MM.1S (cell line): ENCODE measurements at regions not wholly inside any gene's neighbourhood (a gene's known extent, or its start where the extent isn't known, plus 50 kb on each side); places are given as distances from the start of the nearest gene placed in this dataset.

Source experiments
- DNase-seq: peaks from one replicate; pipeline ENCODE4 v3.0.0-alpha.2; 2015
- H2AFZ ChIP-seq: fragments of 300-600 bp; sonication (generic); 2 replicates; pipeline ENCODE4 v1.6.0; 2016; ENCODE audit warnings: antibody characterized with exemption, low read length
- H3F3A ChIP-seq: fragments of 300-600 bp; sonication (generic); 2 replicates; pipeline ENCODE4 v1.6.1; 2016; ENCODE audit warnings: mild to moderate bottlenecking, antibody characterized with exemption, low read length, moderate library complexity, mixed read lengths; ENCODE audit not compliant: insufficient read depth
- H3K27ac ChIP-seq: fragments of 300-600 bp; sonication (generic); 2 replicates; pipeline ENCODE4 v1.5.1; 2016; ENCODE audit warnings: mild to moderate bottlenecking, low read length
- H3K27me3 ChIP-seq: fragments of 300-600 bp; sonication (generic); replicated peaks from 2 replicates; pipeline ENCODE4 v1.6.0; 2016; ENCODE audit warnings: low read length; ENCODE audit not compliant: insufficient read depth
- H3K36me3 ChIP-seq: fragments of 300-600 bp; sonication (generic); replicated peaks from 2 replicates; pipeline ENCODE4 v1.6.1; 2016; ENCODE audit warnings: mild to moderate bottlenecking, low read length, mixed read lengths; ENCODE audit not compliant: insufficient read depth
- H3K4me1 ChIP-seq: fragments of 300-600 bp; sonication (generic); 2 replicates; pipeline ENCODE4 v1.6.1; 2016; ENCODE audit warnings: low read length, mixed read lengths
- H3K4me2 ChIP-seq: fragments of 300-600 bp; sonication (generic); 2 replicates; pipeline ENCODE4 v1.6.0; 2016; ENCODE audit warnings: low read depth, low read length
- H3K4me3 ChIP-seq: fragments of 300-600 bp; sonication (generic); 2 replicates; pipeline ENCODE4 v1.5.1; 2016; ENCODE audit warnings: low read length, mixed read lengths
- H3K79me2 ChIP-seq: fragments of 300-600 bp; sonication (generic); 2 replicates; pipeline ENCODE4 v1.6.1; 2016; ENCODE audit warnings: mixed run types, low read length, mixed read lengths
- H3K9ac ChIP-seq: fragments of 300-600 bp; sonication (generic); 2 replicates; pipeline ENCODE4 v1.6.1; 2016; ENCODE audit warnings: low read length, mixed read lengths
- H3K9me2 ChIP-seq: fragments of 300-600 bp; sonication (generic); replicated peaks from 2 replicates; pipeline ENCODE4 v1.6.1; 2016; ENCODE audit warnings: mild to moderate bottlenecking, low read length, mixed read lengths; ENCODE audit not compliant: insufficient read depth
- H3K9me3 ChIP-seq: fragments of 300-600 bp; sonication (generic); replicated peaks from 2 replicates; pipeline ENCODE4 v1.6.1; 2016; ENCODE audit warnings: mild to moderate bottlenecking, low read length, mixed read lengths; ENCODE audit not compliant: insufficient read depth
- H4K20me1 ChIP-seq: fragments of 300-600 bp; sonication (generic); 2 replicates; pipeline ENCODE4 v1.6.1; 2016; ENCODE audit warnings: mild to moderate bottlenecking, low read length, moderate library complexity, mixed read lengths; ENCODE audit not compliant: insufficient read depth
- EZH2 ChIP-seq: fragments of 300-600 bp; sonication (generic); optimal IDR thresholded peaks from 2 replicates; pipeline ENCODE3; 2017; ENCODE audit warnings: low read depth, mild to moderate bottlenecking, antibody characterized with exemption, low read length, mixed read lengths
- EZH2phosphoT487 ChIP-seq: fragments of 300-600 bp; sonication (generic); IDR thresholded peaks from 2 replicates; pipeline ENCODE4 v1.6.1; 2018; ENCODE audit warnings: antibody characterized with exemption, low read length
- TF ChIP-seq, protein P1 (sequence below): fragments of 300-600 bp; sonication (generic); IDR thresholded peaks from 2 replicates; pipeline ENCODE4 v1.5.1; 2016; ENCODE audit warnings: antibody characterized with exemption, low read length, mixed read lengths

DNA sequence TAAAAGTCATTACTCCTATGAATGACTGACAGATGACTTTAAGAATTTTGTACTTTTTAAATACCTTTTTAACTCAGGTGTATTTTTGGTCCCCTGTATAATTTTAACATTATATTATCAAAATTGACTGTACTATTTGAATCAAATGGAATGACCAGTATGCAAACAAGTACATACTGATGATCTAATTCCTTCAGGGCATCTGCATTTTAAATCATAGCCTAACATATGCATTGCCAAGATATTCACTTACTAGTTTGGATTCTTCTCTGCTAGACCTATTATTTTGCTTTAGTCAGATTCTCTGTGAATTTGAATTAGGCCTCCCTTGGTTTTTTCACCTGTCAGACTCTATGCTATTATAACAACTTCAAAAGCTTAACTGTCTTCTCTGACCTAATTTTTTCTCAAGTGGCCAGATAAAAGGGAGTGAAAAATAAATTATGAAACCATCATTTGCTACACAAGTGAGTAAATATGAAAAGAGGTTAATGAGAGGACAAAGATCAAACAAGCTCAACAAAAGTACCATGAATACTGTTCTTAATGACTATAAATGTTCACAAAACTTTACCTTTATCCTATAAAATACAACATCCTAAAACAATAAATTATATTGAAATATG lies 1505.2 kb upstream of the CDH9 start:
- no peaks in the 10 kb centered on the region for H3K9me3 ChIP-seq
- no peak overlapping the region for H3K4me3 ChIP-seq
- no peak overlapping the region for H2AFZ ChIP-seq
- no peaks in the 10 kb centered on the region for H3K79me2 ChIP-seq
- H4K20me1 ChIP-seq: no peaks in the 10 kb centered on the region
- no peaks in the 10 kb centered on the region for H3F3A ChIP-seq
- no peaks in the 10 kb centered on the region for H3K9me2 ChIP-seq
- H3K4me1 ChIP-seq: no peaks in the 10 kb centered on the region
- H3K36me3 ChIP-seq: no peaks in the 10 kb centered on the region
- H3K9ac ChIP-seq: no peak overlapping the region
- H3K27ac ChIP-seq: no peak overlapping the region
- no peaks in the 10 kb centered on the region for H3K27me3 ChIP-seq
- no peak for DNase-seq
- TF ChIP-seq, protein P1, sequence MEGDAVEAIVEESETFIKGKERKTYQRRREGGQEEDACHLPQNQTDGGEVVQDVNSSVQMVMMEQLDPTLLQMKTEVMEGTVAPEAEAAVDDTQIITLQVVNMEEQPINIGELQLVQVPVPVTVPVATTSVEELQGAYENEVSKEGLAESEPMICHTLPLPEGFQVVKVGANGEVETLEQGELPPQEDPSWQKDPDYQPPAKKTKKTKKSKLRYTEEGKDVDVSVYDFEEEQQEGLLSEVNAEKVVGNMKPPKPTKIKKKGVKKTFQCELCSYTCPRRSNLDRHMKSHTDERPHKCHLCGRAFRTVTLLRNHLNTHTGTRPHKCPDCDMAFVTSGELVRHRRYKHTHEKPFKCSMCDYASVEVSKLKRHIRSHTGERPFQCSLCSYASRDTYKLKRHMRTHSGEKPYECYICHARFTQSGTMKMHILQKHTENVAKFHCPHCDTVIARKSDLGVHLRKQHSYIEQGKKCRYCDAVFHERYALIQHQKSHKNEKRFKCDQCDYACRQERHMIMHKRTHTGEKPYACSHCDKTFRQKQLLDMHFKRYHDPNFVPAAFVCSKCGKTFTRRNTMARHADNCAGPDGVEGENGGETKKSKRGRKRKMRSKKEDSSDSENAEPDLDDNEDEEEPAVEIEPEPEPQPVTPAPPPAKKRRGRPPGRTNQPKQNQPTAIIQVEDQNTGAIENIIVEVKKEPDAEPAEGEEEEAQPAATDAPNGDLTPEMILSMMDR: no peak
- TF ChIP-seq EZH2 (no peak), EZH2phosphoT487 (no peak)
- no peak overlapping the region for H3K4me2 ChIP-seq

DNA sequence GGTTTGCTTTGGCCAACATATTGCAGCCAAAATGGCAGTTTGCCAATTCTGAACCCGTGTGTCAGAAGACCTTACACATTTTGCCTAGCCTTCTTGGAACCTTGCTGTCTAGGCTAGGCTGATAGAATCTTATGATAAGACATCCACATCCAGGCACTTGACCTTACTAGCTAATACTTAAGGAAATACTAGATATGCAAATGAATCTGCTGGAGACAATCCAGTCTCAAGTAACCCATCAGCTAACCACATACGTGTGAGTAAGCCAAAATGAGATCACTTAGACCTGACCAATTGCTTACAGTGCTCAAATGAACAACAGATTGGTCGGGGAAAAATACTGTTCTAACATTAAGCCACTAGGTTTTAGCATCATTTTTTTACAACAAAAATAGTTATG lies 1504.6 kb upstream of the CDH9 start:
- Histone ChIP-seq H3K9ac (no peak overlapping the region), H3K4me2 (no peak overlapping the region), H3K36me3 (no peaks in the 10 kb centered on the region), H2AFZ (no peak overlapping the region), H3K27ac (no peak overlapping the region), H3F3A (no peaks in the 10 kb centered on the region), H3K79me2 (no peaks in the 10 kb centered on the region), H3K9me2 (no peaks in the 10 kb centered on the region), H3K4me1 (no peaks in the 10 kb centered on the region), H3K4me3 (no peak overlapping the region), H3K27me3 (no peaks in the 10 kb centered on the region), H3K9me3 (no peaks in the 10 kb centered on the region), H4K20me1 (no peaks in the 10 kb centered on the region)
- no peak for DNase-seq
- no peak for TF ChIP-seq EZH2
- TF ChIP-seq, protein P1: no peak
- no peak for TF ChIP-seq EZH2phosphoT487

DNA sequence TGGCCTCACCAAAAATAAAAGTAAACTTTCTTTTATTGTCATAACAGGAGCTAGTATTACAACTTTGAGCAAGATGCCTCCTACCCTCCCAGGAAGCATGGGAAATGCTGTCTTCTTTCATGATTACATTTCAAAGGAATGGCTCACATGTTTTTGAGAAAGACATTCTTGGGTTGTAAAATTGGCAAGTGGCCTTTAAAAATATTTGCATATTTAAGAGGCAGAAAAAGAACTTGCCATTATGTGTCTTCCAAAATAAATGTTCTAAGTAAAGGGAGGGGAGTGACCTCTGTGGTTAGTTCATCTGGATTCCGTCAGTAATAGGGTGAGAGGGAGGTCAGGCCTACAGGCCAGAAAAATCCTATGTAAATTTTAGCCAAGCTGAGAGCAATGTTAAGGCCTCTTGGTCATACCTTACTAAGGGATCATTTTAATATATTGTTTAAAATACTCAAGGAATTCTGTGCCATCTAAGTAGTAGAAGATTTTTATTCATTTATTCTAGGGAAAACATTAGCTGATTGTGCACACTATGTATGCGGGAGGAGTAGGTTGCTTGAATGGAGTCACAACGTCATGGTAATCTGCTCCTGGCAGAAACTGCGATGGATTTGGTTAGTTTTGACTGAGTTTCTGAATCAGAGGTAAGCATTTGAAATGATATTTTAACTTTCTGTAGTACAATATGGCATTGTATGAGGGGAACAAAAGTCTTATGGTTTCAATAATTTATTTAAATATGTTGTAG lies 1485.7 kb upstream of the CDH9 start:
- Histone ChIP-seq H3K9me3 (no peaks in the 10 kb centered on the region), H3K27ac (no peak overlapping the region), H4K20me1 (no peaks in the 10 kb centered on the region), H3K4me1 (no peaks in the 10 kb centered on the region), H3K4me2 (no peak overlapping the region), H3K9ac (no peak overlapping the region), H2AFZ (no peak overlapping the region), H3K27me3 (no peaks in the 10 kb centered on the region), H3K79me2 (no peaks in the 10 kb centered on the region), H3K36me3 (no peaks in the 10 kb centered on the region), H3K9me2 (no peaks in the 10 kb centered on the region), H3K4me3 (no peak overlapping the region), H3F3A (no peaks in the 10 kb centered on the region)
- TF ChIP-seq, protein P1: no peak
- TF ChIP-seq EZH2phosphoT487 (no peak), EZH2 (no peak)
- no peak for DNase-seq
